ENCODE measurements at regions not wholly inside any gene's neighbourhood (a gene's known extent, or its start where the extent isn't known, plus 50 kb on each side); places are given as distances from the start of the nearest gene placed in this dataset.

DNA sequence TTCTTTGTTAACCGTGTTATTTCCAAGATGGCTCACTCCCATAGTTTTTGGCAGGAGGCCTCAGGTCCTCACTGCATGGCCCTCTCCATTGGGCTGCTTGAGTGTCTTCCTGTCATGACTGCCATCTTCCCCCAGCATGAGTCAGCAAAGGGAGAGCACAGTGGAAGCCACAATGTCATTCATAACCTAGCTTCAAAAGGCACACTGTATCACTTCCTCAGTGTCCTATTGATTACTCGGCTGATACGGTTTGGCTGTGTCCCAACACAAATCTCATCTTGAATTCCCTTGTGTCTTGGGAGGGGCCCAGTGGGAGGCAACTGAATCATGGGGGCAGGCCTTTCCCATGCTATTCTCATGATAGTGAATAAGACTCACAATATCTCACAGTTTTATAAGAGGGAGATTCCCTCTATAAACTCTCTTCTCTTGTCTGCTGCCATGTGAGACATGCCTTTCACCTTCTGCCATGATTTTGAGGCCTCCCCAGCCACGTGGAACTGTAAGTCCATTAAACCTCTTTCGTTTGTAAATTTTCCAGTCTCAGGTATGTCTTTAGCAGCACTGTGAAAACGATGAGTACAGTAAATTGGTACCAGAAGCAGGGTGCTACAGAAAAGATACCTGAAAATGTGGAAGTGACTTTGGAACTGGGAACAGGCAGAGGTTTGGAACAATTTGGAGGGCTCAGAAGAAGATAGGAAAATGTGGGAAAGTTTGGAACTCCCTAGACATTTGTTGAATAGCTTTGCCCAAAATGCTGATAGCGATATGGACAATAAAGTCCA, 106.5 kb downstream of the PRLHR start:
- Histone ChIP-seq H3K4me3 (no peak overlapping the region), H3K27ac (no peak overlapping the region), H3K27me3 (no peaks in the 10 kb centered on the region), H3K4me1 (peaks cover 7% of the 10 kb centered on the region), H3K9me3 (replicated peaks) (no peaks in the 10 kb centered on the region; the same call in 1 of the 2 replicates), H3K36me3 (no peaks in the 10 kb centered on the region)
- DNase-seq = no peak

DNA sequence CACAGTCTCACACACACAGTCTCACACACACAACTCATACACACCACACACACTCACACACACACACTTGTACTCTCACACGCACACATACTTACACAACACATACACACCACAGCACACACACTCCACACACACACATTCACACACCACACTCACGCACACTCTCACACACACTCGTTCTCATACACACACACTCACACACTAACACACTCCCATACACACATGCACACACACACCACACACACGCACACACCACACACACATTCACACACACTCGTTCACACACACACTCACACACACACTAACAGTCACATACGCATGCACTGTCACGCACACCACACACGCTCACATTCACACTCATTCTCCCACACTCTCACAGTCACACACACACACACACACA, 109.8 kb downstream of the PRLHR start:
- Histone ChIP-seq H3K36me3 (no peaks in the 10 kb centered on the region), H3K9me3 (replicated peaks) (peaks cover 6% of the 10 kb centered on the region), H3K27me3 (no peaks in the 10 kb centered on the region), H3K4me3 (no peak overlapping the region), H3K27ac (no peak overlapping the region), H3K4me1 (no peaks in the 10 kb centered on the region)
- no peak for DNase-seq

DNA sequence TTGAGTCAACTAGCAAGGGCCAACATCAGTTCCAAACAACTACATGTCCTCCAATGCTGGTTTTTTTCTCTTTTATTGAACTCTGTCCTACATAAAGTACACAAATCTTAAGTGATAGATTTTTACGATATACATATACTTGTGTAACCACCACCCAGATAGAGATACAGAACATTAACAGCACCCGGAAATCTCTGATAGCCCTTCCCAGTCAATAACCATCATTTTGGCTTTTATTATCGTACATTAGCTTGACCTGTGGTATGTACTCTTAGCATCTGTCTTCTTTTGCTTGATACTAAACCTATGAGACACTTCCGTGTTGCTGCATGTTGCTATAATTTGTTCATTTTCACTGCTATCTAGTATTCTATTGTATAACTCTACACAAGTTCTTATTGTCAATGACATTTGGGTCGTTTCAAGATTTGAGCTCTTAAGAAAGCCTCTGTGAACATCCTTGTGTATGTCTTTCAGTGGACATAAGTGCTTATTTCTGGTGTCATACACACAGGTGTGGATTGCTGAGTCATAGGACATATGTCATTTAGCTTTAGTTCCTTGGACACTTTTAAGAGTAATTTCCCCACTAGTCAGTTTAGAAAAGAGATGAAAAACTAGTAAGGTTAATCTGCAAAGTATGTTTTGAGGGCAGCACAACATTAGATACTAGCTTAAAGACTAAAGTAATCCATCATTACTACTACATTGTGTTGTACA, 111.1 kb downstream of the PRLHR start:
- Histone ChIP-seq H3K27me3 (no peaks in the 10 kb centered on the region), H3K36me3 (no peaks in the 10 kb centered on the region), H3K9me3 (replicated peaks) (peaks cover 6% of the 10 kb centered on the region), H3K27ac (no peak overlapping the region), H3K4me3 (no peak overlapping the region), H3K4me1 (no peaks in the 10 kb centered on the region)
- DNase-seq = no peak

DNA sequence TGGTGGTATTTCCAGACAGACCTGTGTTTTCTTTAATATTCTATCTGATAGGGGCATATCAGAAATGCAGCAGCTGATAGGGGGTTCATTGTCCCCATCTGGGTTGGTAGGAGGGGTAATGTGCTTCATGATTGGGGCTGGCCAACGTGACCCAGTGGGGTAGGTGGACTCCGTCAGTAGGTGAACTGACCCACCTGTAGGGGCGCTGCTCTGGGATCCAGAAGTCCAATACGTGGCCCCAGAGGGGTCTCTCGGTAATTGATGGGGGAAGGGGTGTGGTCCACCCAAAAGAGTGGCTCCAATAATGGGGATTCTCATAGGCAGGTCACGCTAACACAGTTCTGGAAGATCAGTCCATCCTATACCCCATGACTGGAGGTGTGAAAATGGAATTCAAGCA, 112.0 kb downstream of the PRLHR start:
- Histone ChIP-seq H3K27ac (no peak overlapping the region), H3K9me3 (replicated peaks) (peaks cover 6% of the 10 kb centered on the region), H3K36me3 (no peaks in the 10 kb centered on the region), H3K4me3 (no peak overlapping the region), H3K27me3 (no peaks in the 10 kb centered on the region), H3K4me1 (no peaks in the 10 kb centered on the region)
- DNase-seq = no peak

DNA sequence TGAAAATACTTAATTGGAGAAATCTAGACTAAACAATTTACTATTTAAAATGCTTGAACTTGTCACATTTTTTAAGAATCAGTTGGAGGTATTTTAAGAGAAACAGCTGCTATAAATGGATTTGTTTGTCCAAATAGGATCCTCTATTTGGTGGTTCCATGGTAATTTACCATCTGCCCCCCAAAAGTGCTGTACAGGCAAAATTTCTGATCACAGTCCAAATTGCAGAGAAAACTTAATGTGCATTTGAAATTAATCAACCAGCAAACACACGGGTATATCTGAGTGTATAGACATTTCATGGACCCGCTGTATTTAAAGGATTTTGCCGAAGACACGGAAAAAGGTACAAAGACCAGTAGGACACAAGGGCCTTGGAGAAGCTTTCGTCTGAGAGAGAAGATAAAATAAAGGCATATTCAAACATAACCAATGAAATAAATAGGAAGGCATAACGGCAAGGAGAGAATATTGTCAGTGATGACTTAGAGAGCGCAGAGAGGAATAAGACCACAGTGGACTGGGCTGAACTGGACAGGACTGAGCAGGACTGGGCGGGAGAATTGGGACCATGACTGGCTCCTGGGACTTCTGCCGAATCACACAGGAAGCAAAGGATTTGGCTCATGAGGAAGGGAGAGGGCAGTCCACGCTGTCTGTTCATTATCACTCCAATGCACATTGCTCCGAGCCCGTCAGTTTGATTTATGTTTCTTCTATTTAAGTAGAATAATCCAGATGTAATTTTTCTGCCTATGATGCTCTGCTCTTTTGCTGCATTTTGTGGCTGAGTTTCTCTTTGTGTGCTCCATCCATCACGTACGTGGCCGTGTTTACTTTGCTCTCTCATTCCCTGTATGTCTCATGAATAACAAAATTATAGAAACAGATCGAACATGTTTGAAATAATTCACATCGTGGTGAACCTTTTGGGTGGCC, 112.8 kb downstream of the PRLHR start:
- H3K27ac ChIP-seq = no peak overlapping the region
- no peak overlapping the region for H3K4me3 ChIP-seq
- peaks cover 6% of the 10 kb centered on the region for H3K9me3 ChIP-seq (replicated peaks)
- H3K27me3 ChIP-seq = no peaks in the 10 kb centered on the region
- no peak for DNase-seq
- no peaks in the 10 kb centered on the region for H3K4me1 ChIP-seq
- no peaks in the 10 kb centered on the region for H3K36me3 ChIP-seq

DNA sequence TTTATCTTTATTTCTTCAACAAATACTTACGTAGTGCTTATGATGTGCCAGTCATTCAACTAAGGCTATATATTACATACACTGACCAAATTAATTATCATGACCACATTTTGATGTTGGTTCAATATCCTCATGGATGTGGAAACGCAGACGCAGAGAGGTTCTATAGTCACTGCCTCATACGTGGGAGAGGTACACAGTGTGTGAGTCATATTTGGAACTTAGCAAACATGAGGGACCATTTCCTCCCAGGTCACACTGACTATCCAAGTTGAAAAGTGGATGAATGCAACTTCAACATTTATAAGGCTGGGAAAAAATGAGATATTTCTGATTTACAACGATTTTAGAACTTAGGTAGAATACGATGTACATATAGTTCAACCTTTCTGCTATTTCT, 113.6 kb downstream of the PRLHR start:
- Histone ChIP-seq H3K27ac (no peak overlapping the region), H3K36me3 (no peaks in the 10 kb centered on the region), H3K4me1 (no peaks in the 10 kb centered on the region), H3K9me3 (replicated peaks) (peaks cover 6% of the 10 kb centered on the region), H3K4me3 (no peak overlapping the region), H3K27me3 (no peaks in the 10 kb centered on the region)
- DNase-seq = no peak

DNA sequence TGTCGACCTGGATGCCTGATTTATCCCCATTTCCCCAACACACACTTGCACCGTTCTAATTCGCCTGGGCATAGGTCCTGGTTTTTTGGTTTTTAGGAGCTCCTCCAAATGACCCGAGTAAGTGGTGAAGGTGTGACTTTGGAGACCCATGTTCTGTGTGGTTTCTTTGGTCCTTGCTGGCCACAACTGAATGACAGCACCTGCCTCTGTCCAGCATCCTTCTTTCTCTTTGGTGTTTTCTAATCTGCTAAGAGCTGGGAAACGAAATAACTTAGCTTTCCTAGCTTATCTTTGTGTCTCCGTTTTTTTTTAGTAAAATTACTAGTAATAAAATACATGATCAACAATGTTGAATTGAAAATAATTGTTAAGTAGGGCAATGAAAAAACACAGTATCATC, 120.2 kb downstream of the PRLHR start:
- Histone ChIP-seq H3K4me1 (peaks cover 30% of the 10 kb centered on the region), H3K36me3 (no peaks in the 10 kb centered on the region), H3K27me3 (no peaks in the 10 kb centered on the region)

DNA sequence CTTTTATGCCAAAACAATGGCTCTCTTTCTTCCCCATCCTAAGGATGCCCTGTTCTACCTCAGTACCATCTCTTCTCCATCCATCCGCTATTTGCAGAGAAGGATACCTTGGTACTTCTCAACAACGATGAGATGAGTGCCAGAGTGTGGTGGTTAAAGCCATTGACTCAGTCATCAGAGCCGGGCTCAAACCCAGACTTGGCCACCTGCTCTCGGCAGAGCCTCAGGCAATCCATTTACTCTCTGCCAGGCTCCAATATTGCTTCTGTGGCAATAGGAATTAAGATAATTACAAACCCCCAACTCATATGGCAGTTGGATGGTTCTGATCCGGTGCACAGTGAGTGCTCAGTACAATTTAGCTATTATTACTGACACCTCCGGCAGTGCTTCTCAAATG, 121.3 kb downstream of the PRLHR start:
- no peak overlapping the region for H3K4me3 ChIP-seq
- H3K4me1 ChIP-seq = peaks cover 30% of the 10 kb centered on the region
- DNase-seq = peak in 1 of 2 experiments; percentile 58
- H3K27me3 ChIP-seq = no peaks in the 10 kb centered on the region
- H3K27ac ChIP-seq = peak overlapping the region; percentile 91; the same call in 1 of the 2 replicates
- H3K36me3 ChIP-seq = no peaks in the 10 kb centered on the region
- H3K9me3 ChIP-seq (replicated peaks) = no peaks in the 10 kb centered on the region; the same call in 1 of the 2 replicates

More for the DNA sequence above, 120.2 kb downstream of the PRLHR start:
- Histone ChIP-seq H3K4me3 (no peak overlapping the region), H3K9me3 (replicated peaks) (no peaks in the 10 kb centered on the region; the same call in 1 of the 2 replicates), H3K27ac (no peak overlapping the region)
- no peak for DNase-seq

DNA sequence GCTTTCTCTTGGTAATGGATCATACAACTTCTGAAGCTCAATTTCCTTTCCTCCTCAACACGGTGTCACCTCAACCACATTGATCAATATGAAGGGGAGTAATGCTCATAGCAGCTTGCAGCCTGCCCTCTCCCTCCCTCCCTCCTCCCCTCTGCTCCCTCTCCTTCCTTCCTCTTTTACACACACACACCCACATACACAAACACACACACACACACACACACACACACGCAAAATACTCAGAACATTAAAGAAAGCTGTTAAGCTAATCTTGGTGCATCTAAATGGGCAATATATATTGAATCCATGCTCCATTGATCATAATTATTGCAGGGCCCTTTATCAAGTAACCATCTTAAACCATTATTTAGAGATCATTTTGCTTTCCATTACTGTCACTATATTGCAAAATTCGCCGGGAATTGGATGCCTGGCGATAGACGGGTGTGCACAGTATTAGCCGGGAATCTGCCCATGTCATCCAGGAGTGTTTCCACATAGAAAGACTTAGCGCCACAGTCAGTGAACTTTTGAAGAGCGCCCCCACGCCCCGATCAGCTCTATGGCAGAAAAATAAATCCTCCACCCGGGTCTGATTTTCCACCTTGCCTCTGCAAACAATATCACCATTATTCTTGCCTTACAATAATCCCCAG, 122.0 kb downstream of the PRLHR start:
- no peaks in the 10 kb centered on the region; the same call in 1 of the 2 replicates for H3K9me3 ChIP-seq (replicated peaks)
- H3K4me3 ChIP-seq = peak overlapping the region; percentile 8
- DNase-seq = peak; percentile 36 to 66
- peaks cover 30% of the 10 kb centered on the region for H3K4me1 ChIP-seq
- H3K36me3 ChIP-seq = no peaks in the 10 kb centered on the region
- peak overlapping the region; percentile 91 for H3K27ac ChIP-seq
- no peaks in the 10 kb centered on the region for H3K27me3 ChIP-seq

DNA sequence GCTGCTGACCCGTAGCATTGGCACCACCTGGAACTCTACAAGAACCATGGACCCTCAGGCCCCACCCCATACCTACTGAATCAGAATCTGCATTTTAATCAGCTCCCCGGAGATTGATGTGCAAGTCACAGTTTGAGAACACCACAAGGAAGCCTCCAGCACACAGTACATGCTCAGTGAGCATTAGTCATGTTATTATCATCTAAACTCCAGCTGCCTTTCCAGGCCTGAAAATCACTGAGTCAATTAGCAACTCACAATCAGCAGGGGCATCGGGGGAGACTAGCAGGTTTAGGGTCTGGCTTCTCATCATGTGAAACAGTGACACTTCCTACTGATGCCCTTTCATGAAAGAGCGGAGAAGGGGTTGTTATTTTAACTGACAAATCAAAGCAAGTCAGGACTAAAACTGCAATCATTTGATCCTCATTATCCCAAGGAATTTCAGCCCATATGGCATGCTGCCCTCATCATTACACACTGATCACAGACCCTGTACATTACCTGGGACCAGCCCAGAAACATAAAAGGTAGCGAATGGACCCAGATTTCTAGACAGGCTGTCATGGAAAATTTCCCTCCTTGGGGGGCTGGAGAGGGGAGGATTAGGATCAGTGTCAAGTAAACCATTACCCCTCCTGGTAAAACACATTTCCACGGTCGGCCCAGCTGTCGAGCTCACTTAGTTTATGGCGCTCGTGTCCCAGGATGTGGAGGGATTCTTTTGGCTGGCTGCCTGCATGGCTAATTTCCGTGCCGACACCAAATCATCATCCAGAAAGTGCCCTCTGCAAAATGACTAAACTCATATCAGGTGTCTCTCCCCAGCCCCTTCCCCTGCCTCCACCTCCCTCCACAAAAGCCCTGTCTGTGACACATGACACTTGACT, 122.8 kb downstream of the PRLHR start:
- Histone ChIP-seq H3K27me3 (no peaks in the 10 kb centered on the region), H3K4me3 (peak overlapping the region; percentile 8), H3K4me1 (peaks cover 30% of the 10 kb centered on the region), H3K27ac (peak overlapping the region; percentile 91), H3K36me3 (no peaks in the 10 kb centered on the region), H3K9me3 (replicated peaks) (no peaks in the 10 kb centered on the region; the same call in 1 of the 2 replicates)
- DNase-seq = peak; percentile 87 to 95

DNA sequence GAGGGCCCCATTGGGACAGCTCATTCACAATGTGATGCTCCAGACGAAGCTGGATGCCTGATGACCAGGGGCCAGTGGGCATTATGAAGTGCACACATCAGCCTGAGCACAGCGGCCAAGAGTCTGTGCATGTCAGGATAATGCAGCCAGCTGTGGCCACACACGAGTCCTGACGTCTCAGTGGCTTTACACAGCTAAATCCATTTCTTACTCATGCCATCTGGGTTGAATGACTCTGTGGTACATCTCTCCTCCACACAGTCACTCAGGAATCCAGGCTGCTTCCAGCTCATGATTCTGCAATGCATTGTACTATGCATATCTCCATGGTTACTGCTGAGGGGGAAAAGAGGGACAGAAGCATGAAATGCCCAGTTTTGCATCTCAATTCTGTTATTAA, 123.6 kb downstream of the PRLHR start:
- Histone ChIP-seq H3K9me3 (replicated peaks) (no peaks in the 10 kb centered on the region; the same call in 1 of the 2 replicates), H3K27ac (peak overlapping the region; percentile 91), H3K4me1 (peaks cover 30% of the 10 kb centered on the region), H3K27me3 (no peaks in the 10 kb centered on the region), H3K4me3 (no peak overlapping the region), H3K36me3 (no peaks in the 10 kb centered on the region)
- DNase-seq = peak; percentile 58 to 64

DNA sequence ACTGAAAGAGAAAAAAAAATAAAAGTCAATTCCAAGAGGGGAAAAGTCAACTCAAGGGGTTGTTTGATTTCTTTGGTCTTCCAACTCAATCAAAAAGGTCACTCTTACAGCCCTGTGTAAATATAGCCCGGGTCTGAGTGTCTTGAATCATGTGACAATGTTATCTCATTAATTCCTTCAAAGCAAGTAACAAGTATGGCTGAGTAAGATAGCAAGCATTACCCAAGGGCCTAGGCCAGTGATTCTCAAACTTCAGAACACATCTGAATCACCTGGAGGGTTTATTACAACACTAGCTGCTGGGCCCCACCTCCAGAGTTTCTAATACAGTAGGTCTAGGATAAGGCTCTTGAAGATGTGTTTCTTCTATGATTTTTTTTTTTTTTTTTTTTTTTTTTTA, 125.0 kb downstream of the PRLHR start:
- H3K36me3 ChIP-seq = no peaks in the 10 kb centered on the region
- no peak overlapping the region for H3K4me3 ChIP-seq

DNA sequence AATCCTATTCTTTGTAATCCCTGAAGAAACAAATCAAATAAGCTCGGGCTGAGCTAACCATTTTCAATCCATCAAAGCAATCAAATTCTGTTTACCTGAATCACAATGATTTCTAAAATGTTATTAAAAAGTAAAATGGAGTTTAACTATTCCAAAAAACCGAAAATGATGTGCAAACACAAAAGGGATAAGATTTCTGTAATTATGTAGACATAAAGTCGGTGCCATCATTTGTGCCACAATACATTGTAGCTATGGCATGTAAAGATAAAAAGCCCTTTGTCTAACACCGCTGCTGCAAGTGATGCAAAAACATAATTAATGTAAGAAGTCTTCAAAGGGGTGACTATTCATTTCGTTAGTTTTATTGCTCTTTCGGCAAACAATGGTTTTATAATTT, 125.1 kb upstream of the FAM204A start:
- Histone ChIP-seq H3K4me3 (no peak overlapping the region), H3K27me3 (no peaks in the 10 kb centered on the region), H3K27ac (no peak overlapping the region), H3K4me1 (peaks cover 10% of the 10 kb centered on the region), H3K9me3 (replicated peaks) (no peaks in the 10 kb centered on the region; the same call in 1 of the 2 replicates), H3K36me3 (no peaks in the 10 kb centered on the region)
- no peak for DNase-seq

More for the DNA sequence above, 125.0 kb downstream of the PRLHR start:
- no peak for DNase-seq
- H3K9me3 ChIP-seq (replicated peaks) = no peaks in the 10 kb centered on the region; the same call in 1 of the 2 replicates
- no peaks in the 10 kb centered on the region for H3K27me3 ChIP-seq
- no peak overlapping the region for H3K27ac ChIP-seq
- H3K4me1 ChIP-seq = peaks cover 30% of the 10 kb centered on the region
